Fibroblast of skin of right biceps (primary cell): ENCODE measurements at regions not wholly inside any gene's neighbourhood (a gene's known extent, or its start where the extent isn't known, plus 50 kb on each side); places are given as distances from the start of the nearest gene placed in this dataset.
A peak's percentile ranks its signal among the peaks of the same experiment; 100 is the strongest.

Source experiments
- DNase-seq: peaks from one replicate; pipeline ENCODE4 v3.0.0-alpha.2; 2013

DNA sequence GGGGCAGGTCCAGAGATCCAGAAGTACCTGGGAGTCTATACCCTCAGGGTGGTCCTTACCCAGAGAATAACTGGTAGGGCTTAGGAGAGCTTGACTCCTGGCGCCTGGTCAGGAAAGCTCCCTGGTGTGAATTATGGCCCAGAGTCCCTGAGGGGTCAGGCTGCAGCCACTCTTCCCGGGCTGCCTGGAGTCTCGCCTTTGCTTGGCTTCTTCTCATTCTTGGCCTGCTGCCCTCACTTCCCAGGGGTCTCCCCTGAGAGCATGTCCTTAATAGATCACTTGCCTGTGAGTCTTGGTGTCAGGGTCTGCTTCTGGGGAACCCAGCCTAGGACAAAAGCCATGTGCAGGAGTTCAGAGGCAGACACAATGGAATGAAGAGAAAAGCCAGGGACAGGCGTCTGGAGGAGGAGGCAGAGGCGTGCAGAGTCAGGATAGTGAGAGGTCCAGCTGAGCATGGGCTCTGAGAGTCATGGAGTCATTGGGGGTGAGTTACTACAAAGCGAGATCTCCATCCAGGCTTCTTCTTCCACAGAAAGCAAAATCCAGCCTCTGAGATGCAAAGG lies 212.3 kb downstream of the TFAP2C start:
- no peak for DNase-seq

DNA sequence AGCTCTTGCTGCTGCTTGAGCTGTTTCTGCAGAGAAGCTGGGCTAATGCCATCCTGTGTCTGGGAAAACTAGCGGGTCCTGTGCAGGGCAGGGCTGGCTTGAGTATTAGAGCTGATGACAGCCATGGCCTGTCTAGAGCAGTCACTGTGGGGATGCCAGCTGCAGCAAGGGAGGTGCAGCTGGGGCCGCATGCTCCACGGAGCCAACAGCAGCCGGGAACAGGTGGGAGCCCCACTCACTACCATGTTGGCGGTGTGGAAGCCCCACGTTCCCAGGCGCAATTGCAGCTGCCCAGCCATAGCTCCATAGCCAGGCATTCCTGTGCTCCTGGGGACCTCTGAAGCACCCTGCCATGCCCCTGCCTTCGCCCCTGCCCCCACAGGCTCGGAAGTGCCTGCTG lies 212.9 kb downstream of the TFAP2C start:
- no peak for DNase-seq

GRCh38 chr20:56843386-56843785 lies 214.3 kb downstream of the TFAP2C start:
- no peak for DNase-seq

- DNase-seq: no peak
Measured at GRCh38 chr20:56843817-56844216, 214.7 kb downstream of the TFAP2C start.

- DNase-seq: no peak
Measured at GRCh38 chr20:56845546-56846086, 216.5 kb downstream of the TFAP2C start.

DNA sequence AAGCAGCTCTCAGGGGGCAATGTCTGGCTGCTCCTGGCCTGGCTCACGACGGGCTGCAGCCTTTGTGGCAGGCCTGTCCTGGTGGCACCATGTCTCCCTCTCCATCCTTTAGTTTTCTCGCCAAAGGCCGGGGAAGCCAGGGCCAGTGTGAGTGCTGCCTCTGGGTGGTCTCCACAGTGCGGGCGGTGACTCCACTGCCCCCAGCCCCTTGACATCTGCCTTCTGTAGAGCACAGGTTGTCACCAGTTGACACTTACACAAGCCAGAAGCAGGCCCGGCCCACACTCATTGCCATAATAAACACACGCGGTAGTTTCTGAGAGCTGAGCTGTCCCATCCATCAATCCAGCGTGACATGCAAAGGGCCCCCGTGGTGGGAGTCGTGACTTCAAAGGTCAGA lies 219.5 kb downstream of the TFAP2C start:
- no peak for DNase-seq

- no peak for DNase-seq
Measured at GRCh38 chr20:56851552-56851951, 222.4 kb downstream of the TFAP2C start.

- DNase-seq: no peak
Measured at GRCh38 chr20:56855708-56856107, 226.6 kb downstream of the TFAP2C start.

DNA sequence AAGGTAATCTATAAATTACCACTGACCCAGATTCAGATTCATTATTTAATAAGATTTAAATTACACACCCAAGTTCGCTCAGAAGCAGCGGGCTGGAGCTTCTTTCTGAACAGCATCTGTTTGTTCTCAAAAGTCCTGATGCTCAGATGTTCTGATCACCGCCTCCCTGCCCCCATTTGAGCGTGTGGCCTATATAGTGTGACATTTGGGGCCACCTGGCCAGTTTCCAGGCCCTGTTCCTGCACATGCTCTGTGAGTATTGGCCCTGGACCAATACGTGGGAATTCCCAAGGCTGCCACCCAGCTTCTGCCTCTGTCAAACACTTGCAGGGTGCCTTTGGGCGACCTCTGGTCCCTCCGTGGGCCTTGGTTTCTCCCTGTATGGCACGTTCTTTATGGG lies 228.8 kb downstream of the TFAP2C start:
- no peak for DNase-seq

DNA sequence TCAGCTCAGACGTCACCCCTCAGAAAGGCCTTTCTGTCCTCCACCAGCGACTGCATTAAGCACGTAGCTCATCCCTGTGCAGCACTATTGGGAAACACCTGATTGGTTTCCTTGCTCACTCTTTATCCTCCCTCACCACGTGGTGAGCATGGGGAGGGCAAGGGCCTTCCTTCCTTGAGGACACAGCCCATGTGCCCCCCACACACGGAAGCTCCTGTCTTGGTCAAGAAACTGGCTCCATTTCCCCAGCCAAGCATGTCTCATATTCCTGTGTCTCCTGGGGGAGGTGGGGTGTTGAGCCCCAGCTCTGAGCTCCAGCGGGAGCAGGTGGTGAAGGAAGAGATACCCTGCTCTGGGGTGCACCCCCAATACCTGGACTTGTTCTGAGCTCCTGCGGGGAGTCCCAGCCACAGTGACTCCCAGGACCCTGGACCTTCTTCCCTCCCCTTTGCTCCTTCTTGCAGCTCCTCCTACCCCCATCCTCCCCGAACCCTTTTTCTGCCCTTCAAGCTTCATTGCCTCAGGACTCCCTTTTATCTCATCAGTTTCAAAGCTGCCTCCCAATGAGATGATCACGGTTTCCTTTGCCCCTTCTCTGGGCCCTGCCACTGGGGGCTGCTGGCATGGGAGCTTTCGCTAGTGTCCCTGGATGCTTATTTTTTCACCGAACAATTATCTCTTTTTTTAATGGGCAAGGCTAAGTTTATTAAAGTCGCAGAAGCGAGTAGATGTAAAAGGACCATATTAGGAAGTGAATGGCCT lies 230.1 kb downstream of the TFAP2C start:
- no peak for DNase-seq

DNA sequence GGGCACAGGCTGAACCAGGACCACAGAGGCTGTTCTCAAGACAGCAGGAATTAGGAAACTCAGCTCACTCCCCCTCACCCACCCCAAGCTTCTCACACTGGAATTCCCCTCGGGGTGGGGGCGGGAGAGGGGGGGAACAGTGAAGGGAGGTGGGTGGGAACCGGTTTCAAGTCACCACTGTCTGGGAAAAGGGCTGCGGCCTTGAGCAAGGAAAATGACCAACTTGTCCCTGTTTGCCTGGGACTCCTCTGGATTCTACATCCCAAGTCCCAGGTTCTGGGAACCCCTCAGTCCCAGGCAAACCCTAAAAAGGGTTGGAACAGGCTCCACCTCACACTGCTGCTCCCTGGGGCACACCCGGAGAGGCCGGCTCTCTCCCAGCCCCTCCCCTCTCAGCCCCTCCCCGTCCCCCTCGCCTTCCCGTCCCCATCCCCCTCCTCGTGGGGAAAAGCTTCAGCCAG lies 230.7 kb downstream of the TFAP2C start:
- peak; percentile 4 for DNase-seq

DNA sequence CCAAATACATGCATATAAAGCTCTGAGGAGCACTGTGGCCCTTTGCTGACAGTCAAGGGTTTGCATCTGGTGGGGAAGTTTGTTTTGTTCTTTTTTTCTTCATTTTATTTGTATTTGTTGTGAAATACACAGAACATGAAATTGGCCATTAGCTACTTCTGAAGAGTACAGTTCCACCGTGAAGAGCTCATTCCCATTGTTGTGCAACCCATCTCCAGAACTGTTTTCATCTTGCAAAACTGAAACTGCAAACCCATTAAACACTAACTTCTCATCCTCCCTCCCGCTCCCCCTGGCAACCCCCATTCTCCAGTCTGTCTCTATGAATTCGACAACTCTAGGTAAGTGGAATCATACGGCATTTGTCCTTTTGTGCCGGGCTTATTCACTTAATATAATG lies 231.3 kb downstream of the TFAP2C start:
- no peak for DNase-seq

DNA sequence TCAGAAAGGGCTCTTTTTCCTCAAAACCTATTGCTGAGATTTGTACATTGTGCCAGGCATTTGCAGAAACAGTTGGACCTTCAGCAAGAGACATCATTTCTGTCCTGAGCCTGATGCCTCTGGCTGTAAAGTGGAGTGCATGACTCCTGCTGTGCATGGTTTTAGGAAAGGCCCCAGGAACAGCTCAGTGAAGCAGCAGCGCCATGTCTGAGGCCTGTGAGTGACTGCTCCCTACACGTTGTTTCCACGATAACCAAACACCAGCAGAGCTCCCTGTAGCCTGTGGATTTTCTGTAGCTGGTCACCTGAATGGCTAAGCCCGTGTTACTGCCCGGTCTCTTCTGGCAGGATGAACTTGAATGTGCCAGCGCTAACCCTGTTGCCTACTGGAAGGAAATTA lies 232.5 kb downstream of the TFAP2C start:
- no peak for DNase-seq

- no peak for DNase-seq
Measured at GRCh38 chr20:56865055-56865454, 235.9 kb downstream of the TFAP2C start.

- no peak for DNase-seq
Measured at GRCh38 chr20:56867128-56867527, 238.0 kb downstream of the TFAP2C start.

- DNase-seq: no peak
Measured at GRCh38 chr20:56868746-56869145, 239.6 kb downstream of the TFAP2C start.

- no peak for DNase-seq
Measured at GRCh38 chr20:56870271-56870670, 241.2 kb downstream of the TFAP2C start.

- DNase-seq: no peak
Measured at GRCh38 chr20:56871691-56872090, 242.6 kb downstream of the TFAP2C start.

- no peak for DNase-seq
Measured at GRCh38 chr20:56872620-56873458, 243.7 kb downstream of the TFAP2C start.

DNA sequence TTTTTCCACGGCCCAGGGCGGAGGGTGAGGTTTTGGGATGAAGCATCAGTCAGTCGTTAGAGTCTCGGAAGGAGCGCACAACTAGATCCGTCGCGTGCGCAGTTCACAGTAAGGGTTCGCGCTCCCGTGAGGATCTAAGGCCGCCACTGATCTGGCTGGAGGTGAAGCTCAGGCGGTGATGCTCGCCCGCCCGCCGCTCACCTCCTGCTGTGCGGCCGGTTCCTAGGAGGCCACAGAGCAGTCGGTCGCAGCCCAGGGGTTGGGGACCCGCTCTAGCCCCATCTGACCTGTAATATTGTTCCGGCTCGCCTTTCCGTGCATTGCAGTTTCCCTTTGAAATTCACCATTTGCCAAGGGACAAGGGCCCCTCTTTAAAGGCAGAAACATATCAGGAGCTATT lies 244.7 kb downstream of the TFAP2C start:
- DNase-seq: no peak

DNA sequence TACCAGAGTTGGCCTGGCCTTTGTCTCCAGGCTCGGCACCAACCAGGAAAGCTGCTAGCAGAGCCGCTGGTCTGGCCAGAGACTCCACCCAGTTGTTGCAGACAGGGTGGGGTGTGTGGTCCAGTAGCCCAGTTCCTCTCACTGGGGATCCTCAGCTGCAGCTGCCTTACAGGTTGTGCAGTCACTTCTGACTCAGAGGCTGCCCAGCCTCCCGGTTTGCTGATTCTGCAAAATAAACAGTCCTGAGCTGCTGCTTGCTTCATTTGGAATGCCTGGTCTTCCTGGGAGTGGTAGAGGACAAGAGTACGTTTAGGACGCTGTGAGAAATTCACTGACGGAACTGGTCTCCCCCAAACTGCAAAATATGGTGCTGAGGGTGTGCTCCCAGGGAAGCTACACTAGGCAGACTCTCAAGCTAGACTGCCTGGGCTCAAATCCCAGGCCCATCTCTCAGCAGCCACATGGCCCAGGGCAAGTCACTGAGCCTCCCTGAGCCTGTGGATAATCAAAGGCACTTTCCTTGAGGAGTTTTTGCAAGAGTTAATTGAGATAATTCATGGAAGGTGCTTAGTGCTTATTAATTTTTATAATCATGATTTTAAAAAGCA lies 246.1 kb downstream of the TFAP2C start:
- DNase-seq: peak; percentile 58

GRCh38 chr20:56875803-56876202 lies 246.7 kb downstream of the TFAP2C start:
- DNase-seq: no peak

- DNase-seq: no peak
Measured at GRCh38 chr20:56885521-56885920, 256.4 kb downstream of the TFAP2C start.
